ENCODE measurements at regions not wholly inside any gene's neighbourhood (a gene's known extent, or its start where the extent isn't known, plus 50 kb on each side); places are given as distances from the start of the nearest gene placed in this dataset.
"Not testable (repeated sequence)": the region's sequence is repeated elsewhere in the genome, so short reads cannot be mapped to it uniquely, and the experiment has no call there.

DNA sequence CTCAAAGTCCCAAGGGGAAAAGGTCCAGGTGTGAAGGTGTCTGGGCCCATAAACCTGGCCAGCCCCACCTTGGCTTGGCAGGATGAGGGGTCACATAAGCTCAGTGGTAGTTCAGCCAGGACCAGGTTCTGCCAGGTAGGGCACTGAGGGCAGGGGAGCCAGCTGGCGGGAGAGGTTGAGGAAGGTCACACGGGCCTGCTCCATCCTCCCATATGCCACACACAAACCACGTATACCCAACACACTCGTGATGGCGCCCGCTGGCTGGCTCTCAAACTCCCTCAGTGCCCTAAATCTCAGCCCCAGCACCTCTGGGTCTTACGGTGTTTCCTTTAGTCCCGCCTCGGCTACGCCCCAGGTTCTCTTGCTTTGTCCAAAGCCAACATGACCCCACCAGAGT is 160.5 kb downstream of the ZFP36L2 start:
- no peak overlapping the region for H3K4me3 ChIP-seq
- no peak overlapping the region for H3K27ac ChIP-seq
- DNase-seq (ENCODE audit: low spot score in 2 of 2) = no peak
- H3K9me3 ChIP-seq = no peaks in the 10 kb centered on the region
- intact Hi-C loops (cut with DNase I) = no loop called here
- H3K4me1 ChIP-seq = peaks cover 0 to 11% of the 10 kb centered on the region in 2 donors
- no peaks in the 10 kb centered on the region for H3K27me3 ChIP-seq
- TF ChIP-seq, protein P1, sequence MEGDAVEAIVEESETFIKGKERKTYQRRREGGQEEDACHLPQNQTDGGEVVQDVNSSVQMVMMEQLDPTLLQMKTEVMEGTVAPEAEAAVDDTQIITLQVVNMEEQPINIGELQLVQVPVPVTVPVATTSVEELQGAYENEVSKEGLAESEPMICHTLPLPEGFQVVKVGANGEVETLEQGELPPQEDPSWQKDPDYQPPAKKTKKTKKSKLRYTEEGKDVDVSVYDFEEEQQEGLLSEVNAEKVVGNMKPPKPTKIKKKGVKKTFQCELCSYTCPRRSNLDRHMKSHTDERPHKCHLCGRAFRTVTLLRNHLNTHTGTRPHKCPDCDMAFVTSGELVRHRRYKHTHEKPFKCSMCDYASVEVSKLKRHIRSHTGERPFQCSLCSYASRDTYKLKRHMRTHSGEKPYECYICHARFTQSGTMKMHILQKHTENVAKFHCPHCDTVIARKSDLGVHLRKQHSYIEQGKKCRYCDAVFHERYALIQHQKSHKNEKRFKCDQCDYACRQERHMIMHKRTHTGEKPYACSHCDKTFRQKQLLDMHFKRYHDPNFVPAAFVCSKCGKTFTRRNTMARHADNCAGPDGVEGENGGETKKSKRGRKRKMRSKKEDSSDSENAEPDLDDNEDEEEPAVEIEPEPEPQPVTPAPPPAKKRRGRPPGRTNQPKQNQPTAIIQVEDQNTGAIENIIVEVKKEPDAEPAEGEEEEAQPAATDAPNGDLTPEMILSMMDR (IDR thresholded peaks at IDR 0.05) = no peak
- no peaks in the 10 kb centered on the region for H3K36me3 ChIP-seq

DNA sequence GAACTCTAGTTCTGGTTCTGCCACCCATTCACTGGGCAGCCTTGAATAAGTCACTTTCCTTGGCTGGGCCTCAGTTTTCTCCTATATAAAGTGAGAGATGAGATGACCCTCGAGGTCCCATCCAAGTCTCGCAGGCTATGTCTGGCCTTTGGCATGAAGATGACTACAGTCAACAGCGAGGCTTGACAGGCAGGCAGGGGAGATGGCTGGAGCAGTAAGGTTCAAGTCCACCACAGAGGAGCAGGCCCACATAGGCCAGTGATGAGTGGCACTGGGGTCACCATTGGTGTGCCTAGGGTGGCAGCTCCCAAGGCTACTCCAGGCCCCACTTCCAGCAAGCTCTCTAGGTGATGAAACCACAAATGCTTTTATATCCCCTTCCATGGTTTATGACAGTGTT is 161.4 kb downstream of the ZFP36L2 start:
- TF ChIP-seq, protein P1 (IDR thresholded peaks at IDR 0.05) = no peak
- no peak for DNase-seq (ENCODE audit: low spot score in 2 of 2)
- Histone ChIP-seq H3K27me3 (no peaks in the 10 kb centered on the region), H3K36me3 (no peaks in the 10 kb centered on the region), H3K4me3 (no peak overlapping the region), H3K9me3 (no peaks in the 10 kb centered on the region), H3K4me1 (peaks cover 0 to 3% of the 10 kb centered on the region in 2 donors), H3K27ac (no peak overlapping the region)
- intact Hi-C loops (cut with DNase I) = no loop called here

DNA sequence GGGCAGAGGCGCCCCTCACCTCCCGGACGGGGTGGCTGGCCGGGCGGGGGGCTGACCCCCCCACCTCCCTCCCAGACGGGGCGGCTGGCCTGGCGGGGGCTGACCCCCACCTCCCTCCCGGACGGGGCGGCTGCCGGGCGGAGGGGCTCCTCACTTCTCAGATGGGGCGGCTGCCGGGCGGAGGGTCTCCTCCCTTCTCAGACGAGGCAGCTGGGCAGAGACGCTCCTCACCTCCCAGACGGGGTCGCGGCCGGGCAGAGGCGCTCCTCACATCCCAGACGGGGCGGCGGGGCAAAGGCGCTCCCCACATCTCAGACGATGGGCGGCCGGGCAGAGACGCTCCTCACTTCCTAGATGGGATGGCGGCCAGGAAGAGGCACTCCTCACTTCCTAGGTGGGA is 163.3 kb downstream of the ZFP36L2 start:
- H3K27ac ChIP-seq; H3K36me3 ChIP-seq; H3K9me3 ChIP-seq; H3K4me3 ChIP-seq; H3K4me1 ChIP-seq; H3K27me3 ChIP-seq; intact Hi-C loops (cut with DNase I); DNase-seq (ENCODE audit: low spot score in 2 of 2): not testable (repeated sequence)

DNA sequence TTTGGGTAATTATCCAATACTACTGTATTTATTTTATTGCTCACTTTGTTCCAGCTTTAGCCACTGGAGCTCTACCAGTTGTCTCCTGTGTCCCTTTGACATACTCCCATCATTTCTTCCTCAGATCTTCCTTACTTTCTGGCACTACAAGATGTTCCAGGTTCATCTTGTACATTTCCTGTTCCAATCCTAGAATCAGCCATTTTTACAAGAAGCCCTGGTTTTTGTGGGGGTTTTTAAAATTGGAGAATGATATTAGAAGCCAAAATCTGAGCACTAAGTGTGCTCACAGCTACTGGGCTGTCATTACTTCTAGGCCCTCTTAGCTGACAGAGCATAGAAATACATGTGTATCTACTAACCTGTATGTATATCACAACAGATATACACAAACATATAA is 164.3 kb downstream of the ZFP36L2 start:
- Histone ChIP-seq H3K27me3 (no peaks in the 10 kb centered on the region), H3K36me3 (no peaks in the 10 kb centered on the region), H3K4me1 (peaks cover 2 to 9% of the 10 kb centered on the region in 2 donors), H3K4me3 (no peak overlapping the region), H3K9me3 (no peaks in the 10 kb centered on the region), H3K27ac (no peak overlapping the region)
- TF ChIP-seq, protein P1 (IDR thresholded peaks at IDR 0.05) = no peak
- DNase-seq (ENCODE audit: low spot score in 2 of 2) = no peak
- intact Hi-C loops (cut with DNase I) = no loop called here

DNA sequence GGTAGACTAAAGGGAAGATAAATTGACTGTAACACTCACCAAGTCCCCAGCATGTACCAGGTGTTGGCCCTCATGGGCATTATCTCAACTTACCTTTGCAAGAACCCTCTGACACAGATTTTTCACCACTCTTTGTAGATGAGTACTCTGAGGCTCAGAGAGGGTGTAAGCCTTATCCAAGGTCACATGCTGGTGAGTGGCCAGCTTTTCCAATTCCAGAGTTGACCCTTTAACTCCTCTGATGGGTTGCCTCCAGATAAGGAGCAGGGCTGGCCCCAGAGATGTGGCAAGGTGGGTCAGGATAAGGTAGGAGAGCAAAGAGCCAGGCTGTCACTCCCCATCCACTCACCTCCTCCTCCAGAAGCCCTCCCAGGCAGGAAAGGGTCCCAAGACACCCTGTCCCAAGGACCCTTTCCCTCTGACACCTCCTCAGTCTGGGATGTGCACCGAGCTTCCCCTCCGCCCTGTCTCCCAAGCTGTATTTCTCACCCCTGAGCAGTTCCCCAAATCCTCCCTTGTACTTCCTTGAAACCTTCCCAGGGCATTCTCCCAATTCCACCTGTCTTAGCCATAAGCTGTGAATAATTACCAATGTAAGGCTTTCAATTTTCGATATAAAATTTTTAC is 165.9 kb downstream of the ZFP36L2 start:
- intact Hi-C loops (cut with DNase I) = no loop called here
- Histone ChIP-seq H3K27me3 (no peaks in the 10 kb centered on the region), H3K9me3 (no peaks in the 10 kb centered on the region), H3K4me3 (no peak overlapping the region), H3K27ac (no peak overlapping the region), H3K4me1 (peaks cover 6 to 15% of the 10 kb centered on the region in 2 donors), H3K36me3 (no peaks in the 10 kb centered on the region)
- DNase-seq (ENCODE audit: low spot score in 2 of 2) = no peak
- TF ChIP-seq, protein P1 (IDR thresholded peaks at IDR 0.05) = no peak

DNA sequence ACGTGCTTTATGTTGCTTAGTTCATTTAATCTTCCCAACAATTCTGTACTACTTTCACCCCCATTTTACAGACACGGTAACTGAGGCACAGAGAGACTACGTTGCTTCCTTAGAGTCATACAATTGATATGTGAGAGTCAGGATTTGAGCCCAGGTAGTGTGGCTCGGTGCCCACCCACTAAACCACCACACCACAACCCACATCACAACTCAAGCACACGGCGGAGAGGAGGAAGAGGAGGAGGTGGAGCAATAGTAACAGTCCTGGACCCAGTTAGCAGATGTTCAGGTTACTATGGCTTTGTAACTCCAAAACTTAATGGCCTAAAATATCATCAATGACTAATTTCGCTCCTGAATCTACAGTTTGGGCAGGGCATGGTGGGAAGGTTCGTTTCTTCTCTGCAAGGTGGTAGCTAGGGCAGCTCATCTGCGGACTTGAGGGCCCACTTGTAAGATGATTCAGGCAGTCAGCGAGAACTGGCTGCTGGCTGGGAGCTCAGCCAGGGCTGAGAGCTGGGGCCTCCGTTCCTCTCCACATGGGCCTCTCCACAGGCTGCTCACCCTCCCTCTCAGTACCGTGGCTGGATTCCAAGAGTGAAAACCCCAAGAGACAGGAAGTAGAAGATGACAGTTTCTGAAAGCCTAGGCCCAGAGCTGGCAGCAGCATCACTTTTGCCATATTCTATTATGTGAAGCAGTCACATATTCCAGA is 167.1 kb downstream of the ZFP36L2 start:
- TF ChIP-seq, protein P1 (IDR thresholded peaks at IDR 0.05) = no peak
- Histone ChIP-seq H3K9me3 (no peaks in the 10 kb centered on the region), H3K4me3 (no peak overlapping the region)

More for the DNA sequence above, 167.1 kb downstream of the ZFP36L2 start:
- H3K4me1 ChIP-seq = peaks cover 6 to 15% of the 10 kb centered on the region in 2 donors
- intact Hi-C loops (cut with DNase I) = no loop called here
- H3K36me3 ChIP-seq = no peaks in the 10 kb centered on the region
- peak overlapping the region; percentile 27 to 34 for H3K27ac ChIP-seq
- H3K27me3 ChIP-seq = no peaks in the 10 kb centered on the region
- peak; percentile 50 to 89 for DNase-seq (ENCODE audit: low spot score in 2 of 2)

Measured in ascending aorta (tissue), 2 donors.